ENCODE measurements at regions not wholly inside any gene's neighbourhood (a gene's known extent, or its start where the extent isn't known, plus 50 kb on each side); places are given as distances from the start of the nearest gene placed in this dataset.

DNA sequence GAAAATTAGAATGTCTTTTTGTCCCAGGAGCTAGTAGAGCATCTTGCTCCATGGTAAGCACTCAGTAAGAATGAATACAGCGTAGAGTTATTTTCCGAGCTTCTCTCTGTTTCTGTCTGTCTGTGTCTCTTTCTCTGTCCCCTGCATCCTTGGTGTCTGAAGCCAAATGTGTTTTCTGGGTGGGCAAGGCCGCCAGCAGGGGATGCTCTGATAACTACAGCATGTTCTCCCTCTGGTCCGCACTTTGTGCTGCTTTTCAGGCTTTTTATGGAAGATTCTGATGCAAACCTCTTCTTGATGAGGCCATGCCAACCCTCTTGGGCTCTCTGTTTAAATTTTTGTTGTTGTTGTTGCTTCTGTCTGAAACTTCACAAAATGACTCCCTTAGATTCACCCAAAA lies 142.8 kb upstream of the UBL3 start:
- DNase-seq, result no peak

DNA sequence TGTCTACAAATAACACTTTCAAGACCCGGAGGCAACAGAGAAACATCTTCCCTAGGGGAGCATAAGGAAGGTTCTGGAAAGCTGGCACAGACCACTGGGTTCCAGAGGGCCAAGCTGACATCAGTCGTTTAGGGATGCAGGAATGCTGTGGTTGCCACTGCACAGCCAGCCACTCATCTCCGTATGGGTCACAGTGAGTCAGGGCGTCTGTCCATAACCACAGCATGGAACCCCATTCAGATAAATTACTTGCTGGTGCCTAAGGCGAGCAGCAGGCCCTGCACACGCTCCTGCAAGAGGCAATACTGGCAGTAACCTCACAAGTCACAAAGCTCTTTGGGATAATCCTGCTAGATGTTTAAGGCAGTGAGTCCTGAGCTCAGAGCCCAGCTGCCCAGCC lies 140.9 kb upstream of the UBL3 start:
- no peak for DNase-seq

DNA sequence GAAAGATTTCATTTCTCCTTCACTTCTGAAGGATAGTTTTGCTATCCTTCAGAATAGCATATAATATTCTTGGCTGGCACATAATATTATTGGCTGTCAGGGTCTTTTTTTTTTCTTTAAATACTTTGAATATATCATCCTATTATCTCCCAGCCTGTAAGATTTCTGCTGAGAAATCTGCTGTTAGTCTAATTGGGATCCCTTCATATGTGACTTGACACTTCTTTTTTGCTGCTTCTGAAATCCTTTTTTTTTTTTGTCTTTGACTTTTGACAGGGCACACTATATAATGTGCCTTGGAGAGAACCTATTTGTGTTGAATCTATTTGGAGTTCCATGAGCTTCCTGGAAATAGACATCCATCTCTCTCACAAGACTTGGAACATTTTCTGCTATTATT lies 136.9 kb upstream of the UBL3 start:
- DNase-seq, result no peak

- no peak for DNase-seq
These were observed 129.9 kb upstream of the UBL3 start for GRCh38 chr13:29980339-29980738.

GRCh38 chr13:29978211-29978610 lies 127.8 kb upstream of the UBL3 start:
- DNase-seq, result no peak

- no peak for DNase-seq
These were observed 127.2 kb upstream of the UBL3 start for GRCh38 chr13:29977476-29978120.

- no peak for DNase-seq
These were observed 126.1 kb upstream of the UBL3 start for GRCh38 chr13:29976535-29976934.

DNA sequence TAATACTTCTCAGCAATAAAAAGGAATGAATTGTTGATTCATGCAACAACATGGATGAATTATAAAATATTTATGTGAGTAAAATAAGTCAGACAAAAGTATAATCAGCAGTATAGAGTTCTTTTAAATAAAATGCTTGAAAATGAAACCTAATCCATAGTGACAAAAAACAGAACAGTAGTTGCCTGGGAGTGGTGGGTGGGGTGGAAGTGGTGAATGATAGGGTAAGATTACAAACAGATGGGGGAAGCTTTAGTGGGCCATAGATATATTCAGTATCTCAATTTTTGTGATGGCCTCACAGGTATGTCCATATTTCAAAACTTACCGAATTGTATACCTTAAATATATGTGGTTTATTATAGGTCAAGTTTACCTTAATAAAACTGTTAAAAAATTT lies 124.9 kb upstream of the UBL3 start:
- DNase-seq, result no peak

GRCh38 chr13:29969286-29969685 lies 118.9 kb upstream of the UBL3 start:
- DNase-seq, result no peak

- DNase-seq, result no peak
These were observed 113.9 kb upstream of the UBL3 start for GRCh38 chr13:29964181-29964845.

- no peak for DNase-seq
These were observed 112.7 kb upstream of the UBL3 start for GRCh38 chr13:29963089-29963488.

- no peak for DNase-seq
These were observed 110.7 kb upstream of the UBL3 start for GRCh38 chr13:29961036-29961670.

GRCh38 chr13:29959603-29960002 lies 109.2 kb upstream of the UBL3 start:
- no peak for DNase-seq

DNA sequence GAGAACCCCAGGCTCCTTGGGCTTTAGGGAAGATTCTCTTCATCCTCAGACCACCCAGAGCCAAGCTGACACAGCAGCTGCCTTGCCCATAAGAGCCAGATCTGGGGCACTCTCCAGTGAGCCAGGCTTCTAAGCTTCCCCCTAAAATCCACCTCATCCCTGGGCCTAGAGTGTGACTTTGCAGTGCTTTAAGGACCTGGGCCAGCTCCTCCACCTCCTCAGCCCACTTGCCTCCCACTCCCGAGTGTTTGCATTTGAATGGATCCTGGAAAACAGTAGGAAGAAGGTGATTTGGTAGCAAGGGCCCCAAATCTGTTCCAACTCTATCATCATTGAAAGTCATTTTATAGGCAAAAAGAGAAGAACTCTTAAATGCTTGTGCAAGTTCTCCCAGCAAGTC lies 108.7 kb upstream of the UBL3 start:
- no peak for DNase-seq

GRCh38 chr13:29958476-29958875 lies 108.1 kb upstream of the UBL3 start:
- no peak for DNase-seq

DNA sequence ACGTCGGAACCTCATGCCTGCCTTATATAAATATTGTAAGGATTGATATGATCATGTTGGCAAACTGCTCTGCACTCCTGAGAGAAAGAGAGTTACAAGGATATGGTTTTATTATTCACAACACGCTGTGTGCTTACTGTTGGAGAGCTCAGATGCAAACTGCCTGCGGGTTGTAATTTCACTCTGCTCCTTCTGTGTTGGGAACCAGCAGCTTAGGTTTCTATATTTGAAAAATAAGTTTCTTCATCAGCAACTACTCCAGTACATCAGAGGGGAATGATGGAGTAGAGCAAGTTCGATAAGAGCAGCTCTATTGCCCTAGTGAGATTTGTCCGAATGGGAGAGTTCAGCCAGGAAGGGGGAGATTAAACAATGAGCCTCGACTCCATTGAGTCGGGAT lies 106.9 kb upstream of the UBL3 start:
- DNase-seq, result no peak

- no peak for DNase-seq
These were observed 106.4 kb upstream of the UBL3 start for GRCh38 chr13:29956853-29957252.

DNA sequence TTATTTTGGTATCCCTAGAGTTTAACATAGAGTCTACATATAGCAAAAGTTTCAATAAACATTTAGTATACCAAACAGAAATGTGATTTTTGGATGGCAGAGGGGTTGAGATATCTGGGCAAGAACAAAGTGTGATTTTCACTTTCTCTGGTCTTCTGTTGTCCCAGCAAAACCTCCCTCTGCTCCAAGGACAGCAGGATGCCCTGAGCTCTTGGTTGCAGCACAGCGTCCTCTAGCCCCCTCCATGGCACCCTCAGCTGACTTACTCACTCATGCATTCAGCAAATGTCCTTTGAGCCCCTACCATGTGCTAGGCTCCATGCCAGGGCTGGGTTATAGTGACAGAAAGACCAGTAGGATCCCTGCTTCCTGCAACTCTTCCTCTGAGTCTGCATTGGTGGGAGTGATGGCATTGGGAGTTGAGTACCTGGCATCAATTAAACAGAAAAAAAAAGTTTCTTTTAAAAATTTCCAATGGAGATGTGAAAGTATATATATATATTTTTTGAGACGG lies 104.8 kb upstream of the UBL3 start:
- DNase-seq, result no peak

DNA sequence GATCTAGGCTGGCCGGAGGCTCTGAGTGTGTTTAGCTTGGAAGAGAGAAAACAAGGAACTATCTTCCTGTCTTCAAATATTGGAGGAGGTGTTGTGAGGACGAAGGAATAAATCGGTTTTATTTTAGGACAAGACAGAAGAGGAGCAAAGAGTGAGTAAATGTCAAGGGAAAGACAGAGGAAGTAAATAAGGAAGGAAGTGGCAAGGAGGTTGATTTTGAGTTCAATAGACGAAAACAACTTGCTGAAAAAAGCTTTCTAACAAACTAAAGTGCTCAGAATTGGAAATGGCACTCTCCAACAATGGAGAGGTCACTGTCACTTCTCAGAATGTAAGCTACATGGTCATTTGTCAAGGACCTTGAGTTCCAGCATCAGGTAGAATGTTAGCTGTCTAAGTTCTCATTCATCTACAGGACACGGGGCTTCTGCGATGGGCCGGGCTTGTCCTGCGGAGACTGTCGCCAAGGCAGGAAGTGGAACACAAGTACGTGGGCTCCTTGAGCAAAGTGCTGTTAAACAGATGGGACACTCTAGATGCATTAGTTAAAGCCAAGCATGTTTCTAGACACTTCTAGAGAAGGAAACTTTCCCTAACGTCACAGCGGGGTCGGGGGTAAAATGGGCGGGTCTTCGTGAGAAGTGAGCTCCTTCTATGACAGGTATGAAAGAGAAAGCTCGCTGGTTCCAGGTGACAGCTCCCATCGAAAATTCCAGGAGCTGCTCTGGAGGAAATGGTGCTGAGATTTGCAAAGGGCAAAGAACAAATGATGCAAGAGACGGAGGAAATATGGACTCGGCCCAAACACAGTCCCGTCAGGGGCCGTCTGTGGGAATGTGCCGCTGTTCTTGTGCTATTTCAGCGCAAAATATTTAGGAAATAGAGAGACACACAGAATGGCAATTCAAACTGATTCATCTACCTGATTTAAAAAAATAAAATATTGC lies 103.9 kb upstream of the UBL3 start:
- DNase-seq, result no peak

GRCh38 chr13:29953542-29953941 lies 103.1 kb upstream of the UBL3 start:
- no peak for DNase-seq

DNA sequence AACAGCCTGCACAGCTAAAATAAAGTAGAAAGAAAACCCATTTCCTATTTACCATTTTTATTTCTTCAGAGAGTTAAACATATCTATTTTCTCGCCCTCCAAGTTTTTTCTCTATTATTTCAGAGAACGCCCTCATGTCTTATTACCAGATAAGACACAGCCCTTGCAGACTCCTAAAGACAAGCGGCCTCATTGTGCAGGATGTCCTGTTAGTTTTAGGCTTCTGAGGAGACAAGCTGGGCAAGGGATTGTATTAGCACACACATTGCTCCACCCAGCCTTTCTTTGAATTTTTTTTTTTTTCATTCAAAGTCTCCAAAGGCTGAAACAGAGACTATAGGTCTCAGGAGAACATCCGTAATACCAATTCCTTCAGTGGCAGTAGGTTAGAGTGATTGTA lies 101.8 kb upstream of the UBL3 start:
- DNase-seq, result no peak

DNA sequence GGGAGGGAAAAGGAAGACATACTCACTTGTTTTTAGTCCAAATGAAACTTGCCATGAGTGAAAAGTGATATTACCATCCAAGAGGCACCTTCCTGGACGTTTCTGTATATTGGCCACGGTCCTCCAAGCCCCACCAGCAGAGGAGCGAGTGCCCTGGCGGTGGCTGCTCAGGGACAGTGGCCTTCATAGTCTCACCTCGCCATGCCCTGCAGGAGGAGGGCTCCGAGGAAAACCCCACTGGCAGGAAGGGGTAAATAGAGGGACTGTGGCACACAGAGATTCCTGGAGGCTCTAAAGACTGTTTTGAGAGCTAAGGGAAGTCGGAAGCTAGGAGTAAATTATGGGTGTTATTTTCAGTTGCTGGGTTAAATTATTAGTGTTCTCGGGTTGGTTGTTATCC lies 98.4 kb upstream of the UBL3 start:
- DNase-seq, result no peak

DNA sequence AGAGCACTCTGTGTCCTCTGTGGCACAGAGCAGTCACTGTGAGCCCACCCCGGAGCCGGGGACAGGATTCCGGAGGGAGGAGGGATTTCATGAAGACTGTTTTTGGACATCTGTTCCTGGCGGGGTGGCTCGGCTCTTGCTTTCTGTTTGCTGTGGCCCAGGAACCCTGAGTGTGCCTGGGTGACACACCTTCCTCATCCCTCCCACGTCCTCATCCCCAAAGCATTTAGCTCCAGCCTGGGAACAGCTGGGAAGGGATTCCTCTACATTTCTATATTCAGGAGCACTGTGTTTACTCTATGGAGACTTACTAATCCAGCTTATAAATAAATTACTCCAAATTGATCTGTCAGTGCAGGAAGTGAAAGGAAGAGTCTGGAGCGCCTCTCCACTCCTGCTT lies 97.8 kb upstream of the UBL3 start:
- DNase-seq, result no peak
